GM12892 (cell line): ENCODE measurements at regions not wholly inside any gene's neighbourhood (a gene's known extent, or its start where the extent isn't known, plus 50 kb on each side); places are given as distances from the start of the nearest gene placed in this dataset.

Experiments used
- POLR2A ChIP-seq: IDR thresholded peaks from 2 replicates; pipeline ENCODE4 v1.6.1; 2011; ENCODE audit warnings: low read depth, low read length, control low read depth
- POLR2AphosphoS5 ChIP-seq: IDR thresholded peaks from 2 replicates; pipeline ENCODE4 v1.6.1; 2011; ENCODE audit warnings: low read depth, low read length, control low read depth
- TAF1 ChIP-seq: IDR thresholded peaks from 2 replicates; pipeline ENCODE4 v1.6.1; 2011; ENCODE audit warnings: low read depth, mild to moderate bottlenecking, control low read depth, low read length, borderline replicate concordance

DNA sequence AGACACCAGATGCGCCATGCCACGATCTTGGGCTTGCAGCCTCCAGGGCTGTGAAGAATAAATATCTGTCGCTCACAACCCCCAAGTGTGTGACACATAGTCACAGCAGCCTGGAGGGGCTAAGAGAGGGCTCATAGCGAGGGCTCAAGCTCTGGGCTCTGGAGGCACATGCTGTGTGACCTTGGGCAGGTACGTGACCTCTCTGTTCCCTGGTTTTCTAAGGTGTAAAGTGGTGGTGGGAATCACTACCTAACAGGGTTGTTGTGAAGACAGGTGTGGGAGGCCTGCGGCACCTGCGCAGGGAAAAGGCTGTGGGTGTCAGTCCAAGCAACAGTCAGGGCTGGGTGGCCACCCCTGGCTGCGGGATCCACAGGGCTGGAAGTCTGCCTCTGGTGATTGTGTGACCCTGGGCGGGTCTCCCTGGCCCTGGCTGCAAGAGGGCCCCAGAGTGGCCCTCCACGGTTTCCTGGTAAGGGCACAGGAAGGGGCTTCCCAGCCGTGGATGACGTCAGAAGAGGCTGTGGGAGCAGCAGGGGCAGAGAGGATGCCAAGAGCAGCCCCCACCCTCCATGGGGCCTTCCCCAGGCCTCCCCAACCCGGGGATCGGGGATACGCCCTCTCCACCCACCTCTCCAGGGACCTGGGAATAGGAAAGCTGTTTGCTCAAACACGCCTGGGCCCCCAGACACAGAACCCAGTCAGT lies 218.8 kb upstream of the SGCG start:
- TF ChIP-seq POLR2A (no peak), POLR2AphosphoS5 (no peak), TAF1 (no peak)
